Panc1 (cell line): ENCODE measurements at regions not wholly inside any gene's neighbourhood (a gene's known extent, or its start where the extent isn't known, plus 50 kb on each side); places are given as distances from the start of the nearest gene placed in this dataset.

Experiments
- ATAC-seq: fragments of 200-7000 bp; cut with Tn5 transposase; 2 replicates; pipeline ENCODE4 v1.9.1; 2020; ENCODE audit warnings: mild to moderate bottlenecking, moderate library complexity
- BruUV-seq: library from RNA; stranded (reverse); fragments of 400-500 nt; replicated peaks from 2 replicates; lab custom pipeline; 2021; lab: Mats Ljungman, UMichigan
- CTCF ChIA-PET: fragments of 300-600 bp; sonication (Branson Sonifier 250); formaldehyde crosslinking; loops from one replicate; lab custom pipeline; 2022; ENCODE audit warnings: antibody characterized with exemption; lab: Charles Lee
- POLR2A ChIA-PET: fragments of 300-600 bp; sonication (Branson Sonifier 250); formaldehyde crosslinking; loops from one replicate; lab custom pipeline; 2022; ENCODE audit warnings: antibody characterized with exemption; lab: Charles Lee
- DNase-seq: peaks from one replicate; pipeline ENCODE4 v3.0.0-alpha.2; 2010; ENCODE audit warnings: low read depth, low spot score
- H3K27ac ChIP-seq: 2 replicates; pipeline ENCODE4 v1.5.1; 2011; ENCODE audit warnings: mild to moderate bottlenecking, low read length, inconsistent platforms
- H3K27me3 ChIP-seq: fragments of 200-500 bp; sonication (Bioruptor generic); 2 replicates; pipeline ENCODE4 v1.6.0; 2014; ENCODE audit warnings: low read length, inconsistent platforms; ENCODE audit not compliant: control insufficient read depth, insufficient read depth
- H3K36me3 ChIP-seq: fragments of 200-500 bp; sonication (Bioruptor generic); 2 replicates; pipeline ENCODE4 v1.5.1; 2014; ENCODE audit warnings: inconsistent platforms, mild to moderate bottlenecking, low read length, moderate library complexity; ENCODE audit not compliant: control insufficient read depth, insufficient read depth
- H3K4me1 ChIP-seq: 2 replicates; pipeline ENCODE4 v1.5.1; 2011; ENCODE audit warnings: inconsistent platforms, mild to moderate bottlenecking, low read length, moderate library complexity; ENCODE audit not compliant: control insufficient read depth, insufficient read depth
- H3K4me3 ChIP-seq, 2 experiments: 2 replicates each; pipeline ENCODE4 v1.5.1; 2011 to 2012; ENCODE audit warnings: low read depth in 2 of 2, low read length in 2 of 2, mild to moderate bottlenecking in 2 of 2, inconsistent platforms in 1 of 2, moderate library complexity in 1 of 2
- H3K9me3 ChIP-seq: fragments of 200-500 bp; sonication (Bioruptor generic); 2 replicates; pipeline ENCODE4 v1.5.1; 2014; ENCODE audit warnings: low read depth, mild to moderate bottlenecking, inconsistent platforms, low read length, moderate library complexity; ENCODE audit not compliant: control insufficient read depth, insufficient read depth
- POLR2AphosphoS5 ChIP-seq: IDR thresholded peaks from 2 replicates; pipeline ENCODE4 v1.6.1; 2012; ENCODE audit warnings: mild to moderate bottlenecking, low read depth, low read length, moderate library complexity
- SIN3A ChIP-seq: IDR thresholded peaks from 2 replicates; pipeline ENCODE4 v1.6.1; 2012; ENCODE audit warnings: low read depth, mild to moderate bottlenecking, low read length, moderate library complexity, borderline replicate concordance; ENCODE audit not compliant: insufficient read depth
- TCF7L2 ChIP-seq: IDR thresholded peaks from 2 replicates; pipeline ENCODE4 v1.6.1; 2011; ENCODE audit warnings: mild to moderate bottlenecking, low read depth, low read length, inconsistent platforms
- in situ Hi-C: cut with HindIII; loops from 2 replicates; pipeline ENCODE4 v1.10.0; 2016; ENCODE audit warnings: low sequenced_read_pairs, low pct_unique_long_range_greater_than_20kb
- intact Hi-C: fragments of 100-400 bp; cut with micrococcal nuclease; formaldehyde crosslinking; loops from one replicate; pipeline ENCODE4 v1.10.0; 2022; ENCODE audit not compliant: unreplicated experiment
- TF ChIP-seq, protein P1 (sequence below), 2 experiments: IDR thresholded peaks; 2 replicates each; pipeline ENCODE4 v1.6.1; 2011 to 2012; ENCODE audit warnings: low read depth in 2 of 2, control low read depth in 1 of 2, low read length in 1 of 2, mild to moderate bottlenecking in 1 of 2, moderate library complexity in 1 of 2; ENCODE audit not compliant: insufficient read depth in 1 of 2
- TF ChIP-seq, protein P2 (sequence below): fragments of 450-650 bp; IDR thresholded peaks from 2 replicates; pipeline ENCODE4 v1.5.1; 2017; ENCODE audit warnings: mild to moderate bottlenecking

DNA sequence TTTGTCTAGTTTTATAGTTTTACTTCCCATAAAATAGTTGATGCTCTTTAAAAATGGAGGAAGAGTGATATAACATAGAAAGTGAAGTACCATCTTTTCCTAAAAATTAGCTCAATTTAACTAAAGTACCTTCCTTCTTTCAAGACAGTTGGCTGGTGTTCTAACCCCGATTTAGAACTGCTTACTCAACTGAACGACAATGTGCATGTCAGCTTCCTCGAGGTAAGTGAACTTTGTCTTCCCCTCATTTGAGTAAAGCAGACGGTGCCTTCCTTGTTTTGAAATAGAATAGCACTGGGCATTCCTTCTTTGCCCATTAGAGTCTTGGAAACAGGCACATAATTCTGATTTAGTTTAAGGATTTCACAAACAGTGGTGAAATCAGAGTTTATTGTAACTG is 1519.2 kb downstream of the EFNB2 start:
- no peaks in the 10 kb centered on the region for H3K4me1 ChIP-seq
- POLR2A ChIA-PET: no interaction called here
- in situ Hi-C loops (no loop called here), intact Hi-C loops (no loop called here)
- TF ChIP-seq SIN3A (no peak), POLR2AphosphoS5 (no peak), TCF7L2 (no peak)
- TF ChIP-seq, protein P1, sequence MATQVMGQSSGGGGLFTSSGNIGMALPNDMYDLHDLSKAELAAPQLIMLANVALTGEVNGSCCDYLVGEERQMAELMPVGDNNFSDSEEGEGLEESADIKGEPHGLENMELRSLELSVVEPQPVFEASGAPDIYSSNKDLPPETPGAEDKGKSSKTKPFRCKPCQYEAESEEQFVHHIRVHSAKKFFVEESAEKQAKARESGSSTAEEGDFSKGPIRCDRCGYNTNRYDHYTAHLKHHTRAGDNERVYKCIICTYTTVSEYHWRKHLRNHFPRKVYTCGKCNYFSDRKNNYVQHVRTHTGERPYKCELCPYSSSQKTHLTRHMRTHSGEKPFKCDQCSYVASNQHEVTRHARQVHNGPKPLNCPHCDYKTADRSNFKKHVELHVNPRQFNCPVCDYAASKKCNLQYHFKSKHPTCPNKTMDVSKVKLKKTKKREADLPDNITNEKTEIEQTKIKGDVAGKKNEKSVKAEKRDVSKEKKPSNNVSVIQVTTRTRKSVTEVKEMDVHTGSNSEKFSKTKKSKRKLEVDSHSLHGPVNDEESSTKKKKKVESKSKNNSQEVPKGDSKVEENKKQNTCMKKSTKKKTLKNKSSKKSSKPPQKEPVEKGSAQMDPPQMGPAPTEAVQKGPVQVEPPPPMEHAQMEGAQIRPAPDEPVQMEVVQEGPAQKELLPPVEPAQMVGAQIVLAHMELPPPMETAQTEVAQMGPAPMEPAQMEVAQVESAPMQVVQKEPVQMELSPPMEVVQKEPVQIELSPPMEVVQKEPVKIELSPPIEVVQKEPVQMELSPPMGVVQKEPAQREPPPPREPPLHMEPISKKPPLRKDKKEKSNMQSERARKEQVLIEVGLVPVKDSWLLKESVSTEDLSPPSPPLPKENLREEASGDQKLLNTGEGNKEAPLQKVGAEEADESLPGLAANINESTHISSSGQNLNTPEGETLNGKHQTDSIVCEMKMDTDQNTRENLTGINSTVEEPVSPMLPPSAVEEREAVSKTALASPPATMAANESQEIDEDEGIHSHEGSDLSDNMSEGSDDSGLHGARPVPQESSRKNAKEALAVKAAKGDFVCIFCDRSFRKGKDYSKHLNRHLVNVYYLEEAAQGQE (IDR thresholded peaks at IDR 0.05; ENCODE audit: insufficient read depth in 1 of 2, low read depth in 2 of 2, low read length in 1 of 2): no peak
- TF ChIP-seq, protein P2, sequence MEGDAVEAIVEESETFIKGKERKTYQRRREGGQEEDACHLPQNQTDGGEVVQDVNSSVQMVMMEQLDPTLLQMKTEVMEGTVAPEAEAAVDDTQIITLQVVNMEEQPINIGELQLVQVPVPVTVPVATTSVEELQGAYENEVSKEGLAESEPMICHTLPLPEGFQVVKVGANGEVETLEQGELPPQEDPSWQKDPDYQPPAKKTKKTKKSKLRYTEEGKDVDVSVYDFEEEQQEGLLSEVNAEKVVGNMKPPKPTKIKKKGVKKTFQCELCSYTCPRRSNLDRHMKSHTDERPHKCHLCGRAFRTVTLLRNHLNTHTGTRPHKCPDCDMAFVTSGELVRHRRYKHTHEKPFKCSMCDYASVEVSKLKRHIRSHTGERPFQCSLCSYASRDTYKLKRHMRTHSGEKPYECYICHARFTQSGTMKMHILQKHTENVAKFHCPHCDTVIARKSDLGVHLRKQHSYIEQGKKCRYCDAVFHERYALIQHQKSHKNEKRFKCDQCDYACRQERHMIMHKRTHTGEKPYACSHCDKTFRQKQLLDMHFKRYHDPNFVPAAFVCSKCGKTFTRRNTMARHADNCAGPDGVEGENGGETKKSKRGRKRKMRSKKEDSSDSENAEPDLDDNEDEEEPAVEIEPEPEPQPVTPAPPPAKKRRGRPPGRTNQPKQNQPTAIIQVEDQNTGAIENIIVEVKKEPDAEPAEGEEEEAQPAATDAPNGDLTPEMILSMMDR: no peak
- H3K27me3 ChIP-seq: no peaks in the 10 kb centered on the region
- no peaks in the 10 kb centered on the region for H3K9me3 ChIP-seq
- DNase-seq: no peak
- BruUV-seq: no TSS peak
- H3K36me3 ChIP-seq: no peaks in the 10 kb centered on the region
- no peak for ATAC-seq
- CTCF ChIA-PET: no interaction called here
- H3K4me3 ChIP-seq: no peak overlapping the region
- H3K27ac ChIP-seq: no peak overlapping the region

GRCh38 chr13:105008604-105009003 is 1526.9 kb downstream of the EFNB2 start:
- POLR2A ChIA-PET: no interaction called here
- no TSS peak for BruUV-seq
- CTCF ChIA-PET: no interaction called here
- H3K27ac ChIP-seq: no peak overlapping the region
- no peaks in the 10 kb centered on the region for H3K36me3 ChIP-seq
- in situ Hi-C loops (no loop called here), intact Hi-C loops (no loop called here)
- no peaks in the 10 kb centered on the region for H3K9me3 ChIP-seq
- TF ChIP-seq, protein P2: no peak
- TF ChIP-seq SIN3A: no peak
- TF ChIP-seq POLR2AphosphoS5: no peak
- TF ChIP-seq TCF7L2: no peak
- TF ChIP-seq, protein P1 (IDR thresholded peaks at IDR 0.05; ENCODE audit: insufficient read depth in 1 of 2, low read depth in 2 of 2, low read length in 1 of 2): no peak
- H3K27me3 ChIP-seq: no peaks in the 10 kb centered on the region
- DNase-seq (no peak), ATAC-seq (no peak)
- no peak overlapping the region for H3K4me3 ChIP-seq
- H3K4me1 ChIP-seq: no peaks in the 10 kb centered on the region
